ENCODE measurements at regions not wholly inside any gene's neighbourhood (a gene's known extent, or its start where the extent isn't known, plus 50 kb on each side); places are given as distances from the start of the nearest gene placed in this dataset.

- RAD21 ChIA-PET (ENCODE audit: unreplicated experiment), result no interaction called here
- in situ Hi-C loops (cut with MboI), result no loop called here
- H3K9ac ChIP-seq (ENCODE audit: control insufficient read depth, insufficient read depth, low read length), result no peak overlapping the region
- H3K4me1 ChIP-seq (ENCODE audit: control insufficient read depth, insufficient read depth, low read length), result no peaks in the 10 kb centered on the region
- BruUV-seq (replicated peaks), result no TSS peak
- no peak for DNase-seq (ENCODE audit: low read depth, low spot score)
- intact Hi-C loops (cut with micrococcal nuclease; ENCODE audit: unreplicated experiment), result no loop called here
- no peak overlapping the region for H3K4me2 ChIP-seq (ENCODE audit: control insufficient read depth, insufficient read depth)
- no peak overlapping the region for H2AFZ ChIP-seq (ENCODE audit: control insufficient read depth, low read depth, low read length)
- H3K79me2 ChIP-seq (ENCODE audit: control insufficient read depth, insufficient read depth, low read length), result no peaks in the 10 kb centered on the region
- TF ChIP-seq ZSCAN29 (IDR thresholded peaks at IDR 0.05) (no peak), YBX1 (IDR thresholded peaks at IDR 0.05) (no peak)
- H4K20me1 ChIP-seq (ENCODE audit: control insufficient read depth, insufficient read depth), result no peaks in the 10 kb centered on the region
- H3K4me3 ChIP-seq, result no peak overlapping the region
- no peaks in the 10 kb centered on the region for H3K9me3 ChIP-seq (replicated peaks; ENCODE audit: control insufficient read depth, insufficient read depth, low read length)
- H3K36me3 ChIP-seq (ENCODE audit: control insufficient read depth in 2 of 2, insufficient read depth in 2 of 2, low read length in 1 of 2), result no peaks in the 10 kb centered on the region
- no peak for ATAC-seq
- no peaks in the 10 kb centered on the region for H3K27me3 ChIP-seq (replicated peaks in 1 of 2; ENCODE audit: control insufficient read depth in 2 of 2, insufficient read depth in 2 of 2, low read length in 1 of 2)
- no peak for FAIRE-seq
- POLR2A ChIA-PET, result no interaction called here
- CTCF ChIA-PET, result no interaction called here
- H3K27ac ChIP-seq (ENCODE audit: control insufficient read depth, insufficient read depth), result no peak overlapping the region
- SMC1A ChIA-PET (ENCODE audit: uncharacterized antibody, unreplicated experiment), result no interaction called here
Measured at GRCh38 chr18:39419315-39419714, 1853.7 kb upstream of the CELF4 start.

- RAD21 ChIA-PET (ENCODE audit: unreplicated experiment), result no interaction called here
- no peak for TF ChIP-seq IKZF1 (conservative IDR thresholded peaks at IDR 0.05)
- TF ChIP-seq ATF2 (IDR thresholded peaks at IDR 0.05; ENCODE audit: low read length), result no peak
- TF ChIP-seq NR2C2 (IDR thresholded peaks at IDR 0.05; ENCODE audit: borderline replicate concordance, control insufficient read depth, insufficient read length, low read depth), result no peak
- TF ChIP-seq ZNF384 (IDR thresholded peaks at IDR 0.05; ENCODE audit: borderline replicate concordance, low read depth, low read length), result no peak
- no peak for TF ChIP-seq NR2F1 (conservative IDR thresholded peaks at IDR 0.05)
- no peak for TF ChIP-seq POLR2AphosphoS2 (IDR thresholded peaks at IDR 0.05; ENCODE audit: low read depth, low read length)
- no peak for TF ChIP-seq CBFB (IDR thresholded peaks at IDR 0.05; ENCODE audit: low read depth)
- TF ChIP-seq YBX1 (IDR thresholded peaks at IDR 0.05), result no peak
- no peak for TF ChIP-seq KDM1A (IDR thresholded peaks at IDR 0.05; ENCODE audit: borderline replicate concordance)
- no peak for TF ChIP-seq RB1 (IDR thresholded peaks at IDR 0.05; ENCODE audit: borderline replicate concordance)
- TF ChIP-seq MLLT1 (IDR thresholded peaks at IDR 0.05), result no peak
- TF ChIP-seq RAD21 (IDR thresholded peaks at IDR 0.05; ENCODE audit: insufficient read depth, low read depth, low read length), result no peak
- TF ChIP-seq CBX3 (IDR thresholded peaks at IDR 0.05; ENCODE audit: borderline replicate concordance, low read depth), result no peak
- TF ChIP-seq E2F4 (IDR thresholded peaks at IDR 0.05; ENCODE audit: low read depth, low read length), result no peak
Measured at GRCh38 chr18:39415471-39415870, 1849.9 kb upstream of the CELF4 start.

More at GRCh38 chr18:39415471-39415870, 1849.9 kb upstream of the CELF4 start:
- no peaks in the 10 kb centered on the region for H3K36me3 ChIP-seq (ENCODE audit: control insufficient read depth in 2 of 2, insufficient read depth in 2 of 2, low read length in 1 of 2)
- no peak overlapping the region for H3K9ac ChIP-seq (ENCODE audit: control insufficient read depth, insufficient read depth, low read length)
- ATAC-seq (no peak), DNase-seq (ENCODE audit: low read depth, low spot score) (no peak), FAIRE-seq (no peak)
- in situ Hi-C loops (cut with MboI), result no loop called here
- H3K27me3 ChIP-seq (replicated peaks in 1 of 2; ENCODE audit: control insufficient read depth in 2 of 2, insufficient read depth in 2 of 2, low read length in 1 of 2), result no peaks in the 10 kb centered on the region
- no peak overlapping the region for H3K4me2 ChIP-seq (ENCODE audit: control insufficient read depth, insufficient read depth)
- intact Hi-C loops (cut with micrococcal nuclease; ENCODE audit: unreplicated experiment), result no loop called here
- H2AFZ ChIP-seq (ENCODE audit: control insufficient read depth, low read depth, low read length), result no peak overlapping the region
- POLR2A ChIA-PET, result no interaction called here
- H3K4me1 ChIP-seq (ENCODE audit: control insufficient read depth, insufficient read depth, low read length), result no peaks in the 10 kb centered on the region
- H3K79me2 ChIP-seq (ENCODE audit: control insufficient read depth, insufficient read depth, low read length), result no peaks in the 10 kb centered on the region
- no TSS peak for BruUV-seq (replicated peaks)
- SMC1A ChIA-PET (ENCODE audit: uncharacterized antibody, unreplicated experiment), result interaction anchor here (0.5 kb wide), 1 partner anchor 57 kb away, joined by 3 read pairs; no protein-coding TSS in a partner anchor
- WGBS (ENCODE audit: insufficient coverage, insufficient replicate concordance, low lambda C conversion rate, missing lambda C conversion rate), result 65% methylated on average over 4 of the region's 4 CpGs
- H3K27ac ChIP-seq (ENCODE audit: control insufficient read depth, insufficient read depth), result no peak overlapping the region
- no peaks in the 10 kb centered on the region for H4K20me1 ChIP-seq (ENCODE audit: control insufficient read depth, insufficient read depth)
- CTCF ChIA-PET, result no interaction called here
- H3K9me3 ChIP-seq (replicated peaks; ENCODE audit: control insufficient read depth, insufficient read depth, low read length), result no peaks in the 10 kb centered on the region
- no peak overlapping the region for H3K4me3 ChIP-seq

All from GM12878 (cell line).